ENCODE measurements at regions not wholly inside any gene's neighbourhood (a gene's known extent, or its start where the extent isn't known, plus 50 kb on each side); places are given as distances from the start of the nearest gene placed in this dataset.

DNA sequence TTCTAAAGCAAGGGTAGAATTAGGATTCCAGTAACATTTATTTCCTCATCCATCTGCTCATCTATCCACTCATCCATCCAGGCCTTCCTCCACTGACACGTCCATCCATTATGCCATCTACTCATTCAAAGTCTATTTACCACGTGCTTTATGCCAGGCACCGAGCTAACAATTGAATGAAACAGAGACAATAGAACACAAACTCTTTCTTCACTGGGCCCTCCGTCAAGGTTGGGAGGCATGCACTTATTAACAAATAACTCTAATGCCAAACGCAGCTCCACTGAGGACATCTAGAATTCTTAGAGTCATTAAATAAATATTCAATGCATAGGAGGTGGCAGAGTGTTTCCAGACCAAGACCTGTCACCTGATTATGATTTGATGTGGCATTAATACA is 262.7 kb downstream of the CYRIA start:
- H3K4me3 Mint-ChIP-seq: no peak overlapping the region
- DNase-seq (ENCODE audit: low spot score): no peak
- no peaks in the 10 kb centered on the region for H3K36me3 Mint-ChIP-seq
- no peak overlapping the region for H3K27ac Mint-ChIP-seq
- no peaks in the 10 kb centered on the region for H3K4me1 Mint-ChIP-seq (ENCODE audit: low read depth in 2 of 2)
- no peak for ATAC-seq
- H3K27me3 Mint-ChIP-seq: no peaks in the 10 kb centered on the region
- no peaks in the 10 kb centered on the region for H3K9me3 Mint-ChIP-seq

DNA sequence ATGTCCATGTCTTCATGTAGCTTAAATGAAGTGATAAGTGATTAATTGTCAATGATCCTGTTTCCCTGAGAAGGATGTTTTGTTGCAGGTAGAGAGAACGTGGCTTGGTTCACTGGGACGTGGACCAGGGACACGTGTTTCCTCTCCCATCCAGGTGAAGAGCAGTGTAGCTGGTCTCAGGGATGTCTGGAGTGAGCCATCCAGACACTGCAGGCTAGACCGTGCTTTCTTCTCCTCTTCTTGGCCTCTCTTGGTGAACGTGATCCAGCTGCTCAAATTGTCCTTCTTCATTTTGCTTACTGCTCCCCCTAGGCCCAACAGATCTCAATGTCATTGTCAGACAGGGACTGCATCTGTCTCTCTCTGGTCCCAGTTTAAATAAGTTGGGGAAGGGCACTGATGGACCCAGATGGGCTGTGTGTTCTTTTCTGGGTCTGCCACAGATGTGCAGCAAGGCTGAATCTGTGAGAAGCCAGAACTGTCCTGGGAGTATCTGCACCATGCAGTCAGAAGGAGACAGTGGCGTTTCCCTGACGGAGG is 263.8 kb downstream of the CYRIA start:
- DNase-seq (ENCODE audit: low spot score): no peak
- Mint-ChIP-seq H3K27me3 (no peaks in the 10 kb centered on the region), H3K27ac (no peak overlapping the region), H3K36me3 (no peaks in the 10 kb centered on the region), H3K9me3 (no peaks in the 10 kb centered on the region), H3K4me3 (no peak overlapping the region), H3K4me1 (ENCODE audit: low read depth in 2 of 2) (no peaks in the 10 kb centered on the region)
- ATAC-seq: no peak

DNA sequence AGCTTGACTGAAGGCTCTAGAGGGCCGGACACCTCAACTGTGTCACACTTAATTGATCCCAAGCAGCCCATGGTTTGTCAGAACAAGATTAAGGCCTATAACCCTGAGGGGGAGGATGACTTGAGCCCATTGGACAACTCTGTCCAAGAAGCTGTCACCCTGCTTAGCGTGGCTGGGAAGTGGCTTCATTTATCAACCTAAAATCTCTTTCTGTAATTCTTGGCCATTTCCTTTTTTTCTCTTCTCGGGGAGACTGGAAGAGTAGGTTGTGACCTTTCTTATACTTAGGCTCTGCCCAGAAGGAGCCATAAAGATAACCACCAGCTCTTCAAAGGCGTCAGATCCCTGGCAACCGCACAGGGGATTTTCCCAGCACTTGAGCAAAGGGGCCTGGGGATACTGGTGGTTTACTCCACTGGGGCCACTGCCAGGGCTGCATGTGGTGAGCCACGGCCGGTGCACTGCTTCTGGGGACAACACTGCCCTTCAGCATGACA is 265.5 kb downstream of the CYRIA start:
- Mint-ChIP-seq H3K36me3 (no peaks in the 10 kb centered on the region), H3K4me3 (no peak overlapping the region), H3K4me1 (ENCODE audit: low read depth in 2 of 2) (no peaks in the 10 kb centered on the region), H3K9me3 (no peaks in the 10 kb centered on the region), H3K27me3 (no peaks in the 10 kb centered on the region), H3K27ac (no peak overlapping the region)
- ATAC-seq: no peak
- DNase-seq (ENCODE audit: low spot score): no peak

DNA sequence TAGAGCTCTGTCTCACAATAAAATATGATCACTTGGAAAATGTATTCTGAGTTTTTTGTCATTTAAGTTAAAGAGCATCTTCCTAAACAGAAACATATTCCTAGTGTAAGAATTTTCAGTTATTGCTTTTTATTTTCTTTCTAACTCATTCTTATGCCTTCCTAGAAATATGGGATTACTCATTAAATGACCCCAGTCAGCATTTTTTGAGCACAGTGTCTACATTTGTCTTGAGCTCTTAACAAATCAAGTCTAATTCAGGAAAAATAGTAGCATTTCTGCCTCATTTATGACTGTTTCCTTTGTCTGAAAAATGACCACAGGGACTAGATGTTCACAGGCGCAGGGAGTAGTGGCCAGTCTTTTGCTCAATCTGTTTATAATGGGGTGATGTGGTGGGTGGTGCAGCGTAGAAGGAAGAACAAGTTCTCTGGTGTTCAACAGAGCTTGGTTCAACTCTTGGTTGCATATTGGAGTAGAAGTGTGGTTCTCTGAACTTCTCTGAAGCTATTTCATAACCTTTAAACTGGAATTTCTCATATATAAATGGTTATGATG is 267.1 kb downstream of the CYRIA start:
- Mint-ChIP-seq H3K4me3 (no peak overlapping the region), H3K4me1 (ENCODE audit: low read depth in 2 of 2) (no peaks in the 10 kb centered on the region), H3K9me3 (no peaks in the 10 kb centered on the region), H3K36me3 (no peaks in the 10 kb centered on the region), H3K27me3 (no peaks in the 10 kb centered on the region), H3K27ac (no peak overlapping the region)
- no peak for DNase-seq (ENCODE audit: low spot score)
- ATAC-seq: no peak

DNA sequence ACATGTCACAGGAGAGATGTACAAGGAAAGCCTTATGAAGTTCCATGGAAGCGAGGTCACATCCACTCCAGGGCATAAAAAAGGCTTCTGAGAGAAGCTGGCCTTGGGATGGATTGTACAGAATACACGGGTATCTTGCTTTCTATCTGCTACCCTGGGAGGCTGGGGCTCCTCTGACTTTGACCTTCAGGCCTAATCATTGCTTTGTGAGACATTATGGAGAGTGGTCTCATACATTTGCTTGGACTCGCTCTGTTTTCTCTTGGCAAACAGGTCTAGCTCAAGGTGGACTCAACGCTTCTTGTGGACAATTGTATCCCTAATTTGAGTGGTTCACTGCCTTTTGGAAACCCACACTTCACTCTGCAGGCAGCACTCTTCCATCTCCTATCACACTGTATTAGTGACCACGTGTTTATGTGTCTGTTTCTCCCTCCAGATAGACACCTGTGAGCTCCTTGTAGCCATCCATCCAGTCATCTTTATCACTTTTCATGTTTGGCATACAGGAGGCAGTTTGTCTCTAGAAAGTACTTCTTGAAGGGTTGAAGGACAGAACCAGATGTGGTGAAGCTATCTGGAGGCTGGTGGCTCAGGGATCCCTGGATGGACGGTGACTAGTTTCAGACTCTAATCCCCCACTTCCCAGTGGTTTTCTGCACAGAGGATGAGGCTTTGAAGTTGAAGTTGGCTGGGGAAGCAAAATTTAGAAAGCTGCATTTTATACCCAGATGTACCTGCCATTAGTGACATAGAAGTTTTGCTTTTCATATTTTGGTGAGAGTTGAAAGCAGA is 267.8 kb downstream of the CYRIA start:
- no peaks in the 10 kb centered on the region for H3K36me3 Mint-ChIP-seq
- H3K4me1 Mint-ChIP-seq (ENCODE audit: low read depth in 2 of 2): no peaks in the 10 kb centered on the region
- H3K27ac Mint-ChIP-seq: no peak overlapping the region
- no peak for ATAC-seq
- no peak for DNase-seq (ENCODE audit: low spot score)
- no peaks in the 10 kb centered on the region for H3K9me3 Mint-ChIP-seq
- H3K27me3 Mint-ChIP-seq: no peaks in the 10 kb centered on the region
- H3K4me3 Mint-ChIP-seq: no peak overlapping the region

DNA sequence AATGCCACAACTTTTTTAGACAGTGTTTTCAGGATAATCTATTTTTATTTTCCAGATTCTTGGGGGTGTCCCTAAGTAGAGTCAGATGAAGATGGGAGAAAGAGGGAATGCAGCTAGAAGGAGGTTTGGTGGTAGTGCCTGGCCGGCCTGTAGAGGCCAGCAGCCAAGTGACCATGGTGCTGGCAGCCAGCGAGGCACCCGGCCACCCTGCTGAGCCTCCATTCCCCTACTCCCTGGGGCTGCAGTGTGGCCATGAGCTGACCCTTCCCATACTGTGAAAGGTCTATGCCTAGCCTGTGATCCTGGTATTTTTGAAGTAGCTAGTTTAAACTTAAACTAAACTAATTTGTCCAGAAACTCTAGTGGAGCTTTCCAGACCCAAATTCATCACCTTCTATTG is 268.6 kb downstream of the CYRIA start:
- no peaks in the 10 kb centered on the region for H3K4me1 Mint-ChIP-seq (ENCODE audit: low read depth in 2 of 2)
- H3K36me3 Mint-ChIP-seq: no peaks in the 10 kb centered on the region
- H3K27me3 Mint-ChIP-seq: no peaks in the 10 kb centered on the region
- DNase-seq (ENCODE audit: low spot score) (no peak), ATAC-seq (no peak)
- H3K4me3 Mint-ChIP-seq: no peak overlapping the region
- no peak overlapping the region for H3K27ac Mint-ChIP-seq
- H3K9me3 Mint-ChIP-seq: no peaks in the 10 kb centered on the region

DNA sequence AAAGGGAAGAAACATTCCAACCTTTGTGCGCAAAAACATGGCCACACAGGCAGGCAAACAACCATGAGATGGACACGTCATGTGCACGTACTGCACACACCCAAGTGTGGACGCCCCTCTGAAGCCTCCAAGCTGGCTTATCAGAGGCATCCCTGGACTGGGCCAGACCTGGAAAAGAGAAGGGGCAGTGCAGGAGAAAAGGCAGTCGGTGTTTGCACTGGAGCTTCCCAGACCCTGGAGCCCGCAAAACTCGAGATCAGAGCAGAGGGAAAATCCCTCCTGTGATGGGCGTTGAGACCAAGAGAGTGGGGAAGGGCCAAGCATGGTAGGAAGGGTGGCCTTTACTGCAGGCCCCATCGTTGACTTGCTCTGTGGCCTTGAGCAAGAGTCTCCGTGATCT is 269.5 kb downstream of the CYRIA start:
- DNase-seq (ENCODE audit: low spot score): no peak
- H3K27me3 Mint-ChIP-seq: no peaks in the 10 kb centered on the region
- no peaks in the 10 kb centered on the region for H3K4me1 Mint-ChIP-seq (ENCODE audit: low read depth in 2 of 2)
- H3K9me3 Mint-ChIP-seq: no peaks in the 10 kb centered on the region
- H3K27ac Mint-ChIP-seq: no peak overlapping the region
- H3K4me3 Mint-ChIP-seq: no peak overlapping the region
- no peaks in the 10 kb centered on the region for H3K36me3 Mint-ChIP-seq
- no peak for ATAC-seq

DNA sequence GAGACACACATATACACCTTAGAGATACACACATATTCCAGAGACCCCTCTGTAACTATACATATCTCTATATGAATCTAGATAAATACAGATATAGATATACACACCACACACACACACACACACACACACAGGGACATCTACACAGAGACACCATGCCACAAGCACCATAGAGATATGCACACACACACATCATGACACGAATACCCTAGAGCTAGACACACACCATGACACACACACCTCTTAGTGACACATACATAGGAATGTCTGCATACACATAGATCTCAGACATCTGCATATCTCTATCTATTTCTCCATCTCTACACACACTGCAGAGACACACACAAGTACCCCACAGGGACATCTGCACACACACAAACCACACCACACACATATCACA is 270.0 kb downstream of the CYRIA start:
- DNase-seq (ENCODE audit: low spot score): no peak
- Mint-ChIP-seq H3K36me3 (no peaks in the 10 kb centered on the region), H3K4me1 (ENCODE audit: low read depth in 2 of 2) (no peaks in the 10 kb centered on the region), H3K4me3 (no peak overlapping the region), H3K27ac (no peak overlapping the region), H3K27me3 (no peaks in the 10 kb centered on the region), H3K9me3 (no peaks in the 10 kb centered on the region)
- ATAC-seq: no peak

DNA sequence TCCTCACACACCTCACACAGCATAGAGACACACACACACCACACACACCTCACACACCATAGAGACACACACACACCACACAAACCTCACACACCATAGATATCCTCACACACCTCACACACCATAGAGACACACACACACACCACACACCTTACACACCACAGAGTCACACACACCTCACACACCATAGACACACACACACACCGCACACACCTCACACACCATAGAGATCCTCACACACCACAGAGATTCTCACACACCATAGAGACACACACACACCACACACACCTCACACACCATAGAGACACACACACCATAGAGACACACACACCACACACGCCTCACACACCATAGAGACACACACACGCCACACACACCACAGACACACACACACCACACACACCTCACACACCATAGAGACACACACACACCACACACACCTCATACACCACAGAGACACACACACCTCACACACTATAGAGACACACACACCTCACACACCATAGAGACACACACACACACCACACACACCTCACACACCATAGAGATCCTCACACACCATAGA is 270.6 kb downstream of the CYRIA start:
- DNase-seq (ENCODE audit: low spot score): no peak
- Mint-ChIP-seq H3K4me3 (no peak overlapping the region), H3K27me3 (no peaks in the 10 kb centered on the region), H3K9me3 (no peaks in the 10 kb centered on the region), H3K36me3 (no peaks in the 10 kb centered on the region), H3K27ac (no peak overlapping the region), H3K4me1 (ENCODE audit: low read depth in 2 of 2) (no peaks in the 10 kb centered on the region)
- no peak for ATAC-seq

DNA sequence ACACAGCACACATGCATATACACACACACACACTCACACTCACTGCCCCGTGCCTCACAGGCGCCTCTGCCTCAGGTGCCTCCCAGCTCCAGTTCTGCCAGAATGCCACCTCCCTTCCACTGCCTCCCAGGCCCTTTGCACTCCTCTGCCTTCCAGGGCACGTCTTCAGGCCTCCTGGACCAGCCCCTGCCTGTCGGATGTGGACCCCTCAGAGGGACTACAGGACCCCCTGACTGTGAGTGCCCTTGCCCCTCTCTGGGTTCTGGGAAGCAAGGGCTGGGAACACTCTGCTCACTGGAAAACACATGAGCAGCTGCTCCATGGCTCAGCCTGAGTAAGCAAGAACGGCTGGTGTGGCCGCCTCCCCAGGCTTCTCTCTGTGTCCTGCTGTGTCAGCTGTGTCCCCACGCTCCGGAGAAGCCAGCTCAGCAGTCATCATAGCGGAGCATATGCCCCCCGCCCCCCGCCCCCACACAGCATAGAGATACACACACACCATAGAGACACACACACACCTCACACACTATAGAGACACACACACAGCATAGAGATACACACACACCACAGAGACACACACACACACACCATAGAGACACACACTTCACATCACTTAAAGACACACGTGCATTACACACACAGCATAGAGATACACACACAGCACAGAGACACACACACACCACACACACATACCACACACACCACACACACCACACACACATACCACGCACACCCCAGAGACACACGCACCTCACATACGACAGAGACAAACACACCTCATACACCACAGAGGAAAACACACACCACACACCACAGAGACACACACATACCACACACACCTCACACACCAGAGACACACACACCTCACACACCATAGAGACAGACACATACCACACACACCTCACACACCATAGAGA is 271.3 kb downstream of the CYRIA start:
- Mint-ChIP-seq H3K36me3 (no peaks in the 10 kb centered on the region), H3K27ac (no peak overlapping the region), H3K27me3 (no peaks in the 10 kb centered on the region), H3K9me3 (no peaks in the 10 kb centered on the region), H3K4me1 (ENCODE audit: low read depth in 2 of 2) (no peaks in the 10 kb centered on the region), H3K4me3 (no peak overlapping the region)
- ATAC-seq (peak in 1 of 2 donors; percentile 11), DNase-seq (ENCODE audit: low spot score) (no peak)

DNA sequence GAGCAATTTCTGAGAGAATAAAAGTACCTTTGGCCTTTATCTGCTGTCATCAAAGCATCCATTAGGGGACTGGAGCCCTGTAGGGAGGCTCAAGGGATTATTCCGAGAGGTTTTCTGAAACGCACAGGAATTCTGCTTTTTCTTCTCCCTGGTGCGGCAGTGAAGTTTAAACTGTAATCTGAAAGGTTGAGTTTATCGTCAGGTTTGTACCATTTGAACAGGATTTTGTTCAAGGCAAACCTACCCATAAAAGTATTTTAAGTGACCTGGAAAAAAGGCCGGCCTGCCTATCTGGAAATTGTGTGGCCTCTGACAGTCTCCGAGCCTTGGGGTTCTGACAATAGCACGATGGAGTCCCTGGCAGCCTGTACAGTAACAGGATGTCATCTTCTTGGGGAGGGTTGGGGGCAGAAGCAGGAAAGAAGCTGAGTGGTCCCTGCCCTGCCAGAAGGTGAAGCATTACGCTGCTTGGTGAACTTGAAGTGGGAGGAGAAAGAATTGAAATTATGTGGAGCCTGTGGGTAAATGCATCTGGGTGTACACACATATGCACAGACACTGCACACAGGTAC is 272.0 kb downstream of the CYRIA start:
- H3K4me1 Mint-ChIP-seq (ENCODE audit: low read depth in 2 of 2): no peaks in the 10 kb centered on the region
- H3K27me3 Mint-ChIP-seq: no peaks in the 10 kb centered on the region
- H3K27ac Mint-ChIP-seq: no peak overlapping the region
- no peak for ATAC-seq
- DNase-seq (ENCODE audit: low spot score): no peak
- H3K36me3 Mint-ChIP-seq: no peaks in the 10 kb centered on the region
- no peak overlapping the region for H3K4me3 Mint-ChIP-seq
- no peaks in the 10 kb centered on the region for H3K9me3 Mint-ChIP-seq

DNA sequence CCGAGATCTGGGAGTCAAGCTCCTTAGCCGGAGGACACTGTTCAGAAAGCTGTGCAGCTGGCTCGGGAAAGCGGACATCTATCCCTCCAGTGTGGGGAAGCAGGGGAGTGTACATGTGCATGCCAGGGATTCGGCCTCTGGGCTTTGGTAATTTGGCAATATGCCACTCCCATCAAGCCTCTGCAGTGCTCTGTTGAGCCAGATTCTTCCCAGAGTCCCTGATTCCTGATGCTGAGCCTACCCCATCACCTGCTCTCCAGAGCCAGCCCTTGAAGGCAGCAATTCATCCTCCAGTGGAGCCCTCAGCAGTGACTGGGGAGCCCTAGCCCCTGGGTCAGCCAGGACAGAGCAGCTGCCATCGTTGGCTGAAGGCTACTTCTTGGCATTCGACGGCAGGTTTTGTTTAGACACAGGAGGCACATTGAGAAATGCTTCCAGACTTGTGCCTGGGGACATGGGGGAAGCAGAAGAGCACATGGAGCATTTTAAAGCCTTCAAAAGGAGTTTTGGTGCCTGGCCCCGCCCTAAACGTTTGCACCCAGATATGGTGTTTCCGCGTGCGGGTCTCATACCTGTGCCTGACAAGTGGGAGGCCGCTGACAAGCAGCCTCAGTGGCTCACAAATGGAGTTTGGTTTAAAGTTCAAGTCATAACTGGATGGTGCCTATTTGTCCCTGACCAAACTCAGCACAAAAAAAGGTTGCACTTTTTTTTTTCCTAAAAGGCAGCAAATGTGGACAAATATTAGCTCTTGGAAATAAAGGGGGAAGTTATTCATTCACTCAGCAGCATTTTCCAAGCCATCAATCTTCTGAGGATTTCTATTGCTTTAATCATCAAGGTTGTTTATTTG is 272.8 kb downstream of the CYRIA start:
- Mint-ChIP-seq H3K4me1 (ENCODE audit: low read depth in 2 of 2) (no peaks in the 10 kb centered on the region), H3K9me3 (no peaks in the 10 kb centered on the region), H3K27me3 (no peaks in the 10 kb centered on the region), H3K36me3 (no peaks in the 10 kb centered on the region), H3K27ac (no peak overlapping the region), H3K4me3 (no peak overlapping the region)
- ATAC-seq: no peak
- DNase-seq (ENCODE audit: low spot score): no peak

DNA sequence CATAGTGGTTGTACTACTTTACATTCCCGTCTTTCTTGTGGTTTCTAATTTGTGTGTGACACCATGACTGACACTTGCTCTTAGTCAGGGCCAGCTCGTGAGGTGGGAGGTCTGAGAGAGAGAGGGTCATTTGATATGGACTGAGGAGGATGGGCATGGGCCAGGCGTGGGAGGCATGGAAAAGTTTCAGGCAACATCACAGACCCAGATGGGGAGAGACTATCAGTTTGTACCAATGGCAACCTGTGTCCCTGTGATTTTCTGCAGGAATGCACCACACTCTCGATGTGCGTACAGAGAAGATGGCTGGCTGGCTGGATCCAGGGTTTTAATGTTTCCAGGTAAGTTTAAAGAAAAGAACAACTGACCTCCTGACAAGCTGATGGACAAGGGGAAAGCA is 273.6 kb downstream of the CYRIA start:
- H3K9me3 Mint-ChIP-seq: no peaks in the 10 kb centered on the region
- no peak overlapping the region for H3K4me3 Mint-ChIP-seq
- no peaks in the 10 kb centered on the region for H3K4me1 Mint-ChIP-seq (ENCODE audit: low read depth in 2 of 2)
- H3K36me3 Mint-ChIP-seq: no peaks in the 10 kb centered on the region
- ATAC-seq (no peak), DNase-seq (ENCODE audit: low spot score) (no peak)
- no peaks in the 10 kb centered on the region for H3K27me3 Mint-ChIP-seq
- H3K27ac Mint-ChIP-seq: no peak overlapping the region
